GM12892 (cell line): ENCODE measurements at regions not wholly inside any gene's neighbourhood (a gene's known extent, or its start where the extent isn't known, plus 50 kb on each side); places are given as distances from the start of the nearest gene placed in this dataset.

Source experiments
- POLR2A ChIP-seq: IDR thresholded peaks from 2 replicates; pipeline ENCODE4 v1.6.1; 2011; ENCODE audit warnings: low read depth, low read length, control low read depth
- POLR2AphosphoS5 ChIP-seq: IDR thresholded peaks from 2 replicates; pipeline ENCODE4 v1.6.1; 2011; ENCODE audit warnings: low read depth, low read length, control low read depth
- TAF1 ChIP-seq: IDR thresholded peaks from 2 replicates; pipeline ENCODE4 v1.6.1; 2011; ENCODE audit warnings: low read depth, mild to moderate bottlenecking, control low read depth, low read length, borderline replicate concordance

DNA sequence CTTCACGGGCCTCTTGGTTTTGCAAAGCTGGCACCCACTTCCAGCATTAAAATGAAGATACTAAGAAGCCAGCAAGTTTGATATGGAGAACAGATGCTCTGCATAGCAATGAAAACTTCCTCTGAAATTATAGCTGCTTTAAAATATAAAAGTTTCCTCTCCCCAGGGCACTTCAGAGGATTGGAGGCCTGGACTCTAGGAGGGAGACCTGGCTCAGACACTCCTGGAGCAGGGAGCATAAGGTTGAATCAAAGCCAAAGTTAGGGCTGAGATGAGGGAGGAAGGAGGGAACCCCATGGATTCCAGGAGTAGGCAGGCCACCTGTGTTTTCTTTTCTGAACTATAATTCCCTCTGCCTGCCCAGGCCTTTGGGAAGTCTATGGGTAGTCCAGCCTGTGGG lies 176.0 kb upstream of the RPL38 start:
- no peak for TF ChIP-seq POLR2A
- no peak for TF ChIP-seq POLR2AphosphoS5
- no peak for TF ChIP-seq TAF1
